ENCODE measurements at regions not wholly inside any gene's neighbourhood (a gene's known extent, or its start where the extent isn't known, plus 50 kb on each side); places are given as distances from the start of the nearest gene placed in this dataset.

DNA sequence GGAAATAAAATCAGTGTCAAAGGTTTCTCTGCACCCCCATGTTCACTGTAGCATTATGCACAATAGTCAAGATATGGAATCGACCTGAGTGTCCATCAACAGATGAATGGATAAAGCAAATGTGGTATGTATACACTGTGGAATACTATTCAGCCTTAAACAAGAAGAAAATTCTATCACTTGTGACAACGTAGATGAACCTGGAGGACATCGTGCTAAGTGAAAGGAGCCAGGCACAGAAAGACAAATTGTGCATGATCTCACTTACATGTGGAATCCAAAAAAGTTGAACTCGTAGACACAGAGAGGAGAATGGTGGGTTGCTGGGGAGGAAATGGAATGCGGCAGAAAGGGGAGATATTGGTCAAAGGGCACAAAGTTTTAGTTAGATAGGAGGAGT, 136.3 kb upstream of the ESR1 start:
- H3K36me3 ChIP-seq (ENCODE audit: control insufficient read depth in 5 of 5, insufficient read depth in 5 of 5, low read length in 5 of 5): no peaks in the 10 kb centered on the region

GRCh38 chr6:151674578-151674977, 132.9 kb upstream of the ESR1 start:
- Histone ChIP-seq H3K36me3 (ENCODE audit: control insufficient read depth in 5 of 5, insufficient read depth in 5 of 5, low read length in 5 of 5) (no peaks in the 10 kb centered on the region), H3K9me3 (ENCODE audit: control insufficient read depth in 5 of 5, low read length in 5 of 5) (no peaks in the 10 kb centered on the region), H3K27me3 (ENCODE audit: control insufficient read depth in 5 of 5, insufficient read depth in 4 of 5, low read length in 5 of 5) (no peaks in the 10 kb centered on the region), H3K27ac (ENCODE audit: low read depth, low read length) (no peak overlapping the region), H3K4me3 (ENCODE audit: low read depth in 1 of 5, low read length in 5 of 5) (no peak overlapping the region), H3K4me1 (ENCODE audit: control insufficient read depth in 5 of 5, insufficient read depth in 5 of 5, low read length in 5 of 5) (peaks cover 0 to 14% (median under 1%) of the 10 kb centered on the region in 5 donors), H3K9ac (ENCODE audit: low read length in 5 of 5) (no peak overlapping the region)

More for the DNA sequence above, 136.3 kb upstream of the ESR1 start:
- no peak overlapping the region for H3K27ac ChIP-seq (ENCODE audit: low read depth, low read length)
- H3K4me3 ChIP-seq (ENCODE audit: low read depth in 1 of 5, low read length in 5 of 5): no peak overlapping the region
- H3K4me1 ChIP-seq (ENCODE audit: control insufficient read depth in 5 of 5, insufficient read depth in 5 of 5, low read length in 5 of 5): peaks cover 0 to 12% (median 11%) of the 10 kb centered on the region in 5 donors
- no peaks in the 10 kb centered on the region for H3K9me3 ChIP-seq (ENCODE audit: control insufficient read depth in 5 of 5, low read length in 5 of 5)
- no peak overlapping the region for H3K9ac ChIP-seq (ENCODE audit: low read length in 5 of 5)
- H3K27me3 ChIP-seq (ENCODE audit: control insufficient read depth in 5 of 5, insufficient read depth in 4 of 5, low read length in 5 of 5): no peaks in the 10 kb centered on the region

DNA sequence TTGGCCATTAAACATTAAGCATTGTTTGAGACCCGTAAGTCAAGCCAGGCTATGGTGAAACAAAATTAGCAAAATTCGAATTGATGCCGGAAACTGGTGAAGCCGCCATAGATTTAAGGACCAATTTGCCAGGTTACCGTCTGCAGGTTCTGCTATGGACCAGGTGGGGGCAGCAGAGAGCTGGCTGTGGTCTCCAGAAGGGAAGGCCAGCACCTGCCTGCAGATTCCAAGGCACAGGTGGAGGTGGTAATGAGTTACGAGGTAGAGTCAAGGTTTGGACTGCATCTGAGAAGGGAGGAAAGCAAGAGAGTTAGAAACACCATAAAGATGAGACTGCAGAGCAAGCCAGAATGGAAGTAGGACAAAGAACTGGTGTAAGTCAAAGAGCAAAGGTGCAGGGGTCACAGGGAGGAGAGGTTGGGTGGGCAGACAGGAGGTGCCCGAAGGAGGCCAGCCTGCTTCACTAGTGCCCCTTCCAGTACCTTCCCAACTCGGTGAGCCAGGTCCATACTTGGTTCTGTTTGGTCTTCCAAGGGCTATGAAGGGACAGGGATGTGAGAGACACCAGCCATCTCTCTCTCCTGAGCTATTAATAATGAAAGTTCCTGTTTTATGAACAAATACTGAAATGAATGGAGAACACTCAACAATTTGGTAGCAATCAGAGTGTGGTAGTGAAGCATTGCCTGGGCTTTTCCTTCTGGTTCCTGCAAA, 131.6 kb upstream of the ESR1 start:
- no peaks in the 10 kb centered on the region for H3K9me3 ChIP-seq (ENCODE audit: control insufficient read depth in 5 of 5, low read length in 5 of 5)
- H3K9ac ChIP-seq (ENCODE audit: low read length in 5 of 5): no peak overlapping the region
- H3K27me3 ChIP-seq (ENCODE audit: control insufficient read depth in 5 of 5, insufficient read depth in 4 of 5, low read length in 5 of 5): no peaks in the 10 kb centered on the region
- H3K4me3 ChIP-seq (ENCODE audit: low read depth in 1 of 5, low read length in 5 of 5): no peak overlapping the region
- H3K27ac ChIP-seq (ENCODE audit: low read depth, low read length): no peak overlapping the region
- peaks cover 2 to 16% (median 3%) of the 10 kb centered on the region in 5 donors for H3K4me1 ChIP-seq (ENCODE audit: control insufficient read depth in 5 of 5, insufficient read depth in 5 of 5, low read length in 5 of 5)
- H3K36me3 ChIP-seq (ENCODE audit: control insufficient read depth in 5 of 5, insufficient read depth in 5 of 5, low read length in 5 of 5): no peaks in the 10 kb centered on the region

DNA sequence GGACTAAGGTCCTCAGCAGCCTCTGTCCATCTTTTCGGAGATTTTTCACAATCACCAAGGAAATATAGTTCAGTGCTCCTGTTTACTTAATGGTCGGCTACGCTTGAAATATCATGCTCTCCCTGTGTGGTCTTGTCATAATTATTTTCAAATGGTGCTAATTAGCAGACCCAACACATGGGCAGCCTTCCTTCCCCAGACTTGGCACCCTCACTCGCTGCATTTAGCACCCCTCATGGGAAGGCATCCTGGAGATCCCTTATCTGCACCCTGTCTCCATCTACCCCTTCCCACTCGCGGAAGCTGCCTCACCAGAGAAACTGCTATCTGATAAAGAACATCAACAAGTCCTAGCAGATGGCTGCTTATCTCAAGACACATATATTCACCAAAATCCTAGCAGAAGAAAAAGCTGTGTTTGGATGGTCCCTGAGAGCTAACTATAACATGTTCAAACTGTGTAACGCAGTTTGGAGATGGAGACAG, 131.0 kb upstream of the ESR1 start:
- H3K9ac ChIP-seq (ENCODE audit: low read length in 5 of 5): no peak overlapping the region
- no peaks in the 10 kb centered on the region for H3K36me3 ChIP-seq (ENCODE audit: control insufficient read depth in 5 of 5, insufficient read depth in 5 of 5, low read length in 5 of 5)
- H3K27ac ChIP-seq (ENCODE audit: low read depth, low read length): no peak overlapping the region
- no peaks in the 10 kb centered on the region for H3K9me3 ChIP-seq (ENCODE audit: control insufficient read depth in 5 of 5, low read length in 5 of 5)
- no peaks in the 10 kb centered on the region for H3K27me3 ChIP-seq (ENCODE audit: control insufficient read depth in 5 of 5, insufficient read depth in 4 of 5, low read length in 5 of 5)
- H3K4me3 ChIP-seq (ENCODE audit: low read depth in 1 of 5, low read length in 5 of 5): no peak overlapping the region
- H3K4me1 ChIP-seq (ENCODE audit: control insufficient read depth in 5 of 5, insufficient read depth in 5 of 5, low read length in 5 of 5): peaks cover 3 to 22% (median 9%) of the 10 kb centered on the region in 5 donors

DNA sequence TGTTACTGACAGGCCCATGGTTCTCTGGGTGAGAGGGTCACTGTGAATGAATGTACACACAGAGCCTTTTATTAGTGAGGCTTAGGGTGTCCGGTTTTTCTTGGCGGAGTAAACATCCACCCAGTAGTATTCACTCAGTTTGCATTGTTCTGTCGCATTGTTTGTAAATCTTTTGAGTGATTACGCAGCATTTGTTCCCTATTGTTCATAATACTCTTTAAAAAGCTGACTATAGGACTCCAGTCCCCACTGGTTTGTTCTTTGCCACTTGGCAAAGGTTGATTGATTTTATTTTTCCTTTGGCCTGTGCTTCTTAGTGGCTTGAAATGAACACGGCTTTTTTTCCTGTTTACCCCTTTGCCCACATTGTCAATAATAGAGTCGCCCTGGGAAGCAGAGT, 130.1 kb upstream of the ESR1 start:
- Histone ChIP-seq H3K9ac (ENCODE audit: low read length in 5 of 5) (peak overlapping the region in 1 of 5 donors; percentile 29), H3K9me3 (ENCODE audit: control insufficient read depth in 5 of 5, low read length in 5 of 5) (no peaks in the 10 kb centered on the region), H3K27ac (ENCODE audit: low read depth, low read length) (peak overlapping the region; percentile 65), H3K4me3 (ENCODE audit: low read depth in 1 of 5, low read length in 5 of 5) (no peak overlapping the region), H3K27me3 (ENCODE audit: control insufficient read depth in 5 of 5, insufficient read depth in 4 of 5, low read length in 5 of 5) (no peaks in the 10 kb centered on the region), H3K4me1 (ENCODE audit: control insufficient read depth in 5 of 5, insufficient read depth in 5 of 5, low read length in 5 of 5) (peaks cover 3 to 30% (median 16%) of the 10 kb centered on the region in 5 donors), H3K36me3 (ENCODE audit: control insufficient read depth in 5 of 5, insufficient read depth in 5 of 5, low read length in 5 of 5) (no peaks in the 10 kb centered on the region)

- Histone ChIP-seq H3K27ac (ENCODE audit: low read depth, low read length) (peak overlapping the region; percentile 43), H3K4me1 (ENCODE audit: control insufficient read depth in 5 of 5, insufficient read depth in 5 of 5, low read length in 5 of 5) (peaks cover 3 to 30% (median 16%) of the 10 kb centered on the region in 5 donors), H3K27me3 (ENCODE audit: control insufficient read depth in 5 of 5, insufficient read depth in 4 of 5, low read length in 5 of 5) (no peaks in the 10 kb centered on the region), H3K9me3 (ENCODE audit: control insufficient read depth in 5 of 5, low read length in 5 of 5) (no peaks in the 10 kb centered on the region), H3K9ac (ENCODE audit: low read length in 5 of 5) (no peak overlapping the region), H3K36me3 (ENCODE audit: control insufficient read depth in 5 of 5, insufficient read depth in 5 of 5, low read length in 5 of 5) (no peaks in the 10 kb centered on the region), H3K4me3 (ENCODE audit: low read depth in 1 of 5, low read length in 5 of 5) (no peak overlapping the region)
These were observed 128.4 kb upstream of the ESR1 start for GRCh38 chr6:151679081-151679480.

GRCh38 chr6:151679941-151680340, 127.5 kb upstream of the ESR1 start:
- H3K4me3 ChIP-seq (ENCODE audit: low read depth in 1 of 5, low read length in 5 of 5): no peak overlapping the region
- H3K4me1 ChIP-seq (ENCODE audit: control insufficient read depth in 5 of 5, insufficient read depth in 5 of 5, low read length in 5 of 5): peaks cover 3 to 30% (median 16%) of the 10 kb centered on the region in 5 donors
- no peaks in the 10 kb centered on the region for H3K9me3 ChIP-seq (ENCODE audit: control insufficient read depth in 5 of 5, low read length in 5 of 5)
- peak overlapping the region; percentile 43 for H3K27ac ChIP-seq (ENCODE audit: low read depth, low read length)
- no peak overlapping the region for H3K9ac ChIP-seq (ENCODE audit: low read length in 5 of 5)
- no peaks in the 10 kb centered on the region for H3K27me3 ChIP-seq (ENCODE audit: control insufficient read depth in 5 of 5, insufficient read depth in 4 of 5, low read length in 5 of 5)
- no peaks in the 10 kb centered on the region for H3K36me3 ChIP-seq (ENCODE audit: control insufficient read depth in 5 of 5, insufficient read depth in 5 of 5, low read length in 5 of 5)

DNA sequence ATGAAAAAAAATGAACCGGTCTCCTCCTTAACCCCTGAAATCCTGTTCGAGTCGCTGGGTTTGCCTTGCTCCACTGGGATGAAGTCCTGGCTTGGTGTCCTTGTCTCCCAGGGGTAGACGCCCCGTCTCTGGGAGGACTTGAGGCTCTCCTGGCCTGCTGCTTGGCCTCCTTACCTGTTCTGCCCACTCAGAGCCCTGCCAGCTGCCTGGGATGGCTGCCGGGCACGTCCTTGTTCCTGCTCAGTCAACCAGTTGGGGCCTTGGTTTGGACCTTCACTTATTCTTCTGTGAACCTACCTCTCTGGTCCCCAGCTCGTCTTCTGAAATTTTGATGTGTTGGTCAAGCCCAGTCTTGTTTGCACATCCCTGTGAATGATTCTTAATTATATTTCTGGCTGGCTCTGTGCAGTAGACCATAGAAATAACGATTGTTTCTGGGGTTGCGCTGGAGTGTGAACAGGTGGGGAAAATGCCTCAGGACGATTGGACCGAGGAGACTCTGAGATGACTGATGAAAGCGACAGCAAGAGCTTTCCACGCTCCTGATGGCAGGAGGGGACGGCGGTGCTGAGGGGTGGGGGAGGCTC, 126.5 kb upstream of the ESR1 start:
- Histone ChIP-seq H3K4me3 (ENCODE audit: low read depth in 1 of 5, low read length in 5 of 5) (peak overlapping the region in 4 of 5 donors; percentile 43 to 63 (median 46)), H3K27me3 (ENCODE audit: control insufficient read depth in 5 of 5, insufficient read depth in 4 of 5, low read length in 5 of 5) (no peaks in the 10 kb centered on the region), H3K4me1 (ENCODE audit: control insufficient read depth in 5 of 5, insufficient read depth in 5 of 5, low read length in 5 of 5) (peaks cover 3 to 30% (median 16%) of the 10 kb centered on the region in 5 donors), H3K9me3 (ENCODE audit: control insufficient read depth in 5 of 5, low read length in 5 of 5) (no peaks in the 10 kb centered on the region), H3K9ac (ENCODE audit: low read length in 5 of 5) (peak overlapping the region in 3 of 5 donors; percentile 56 to 83 (median 79)), H3K36me3 (ENCODE audit: control insufficient read depth in 5 of 5, insufficient read depth in 5 of 5, low read length in 5 of 5) (no peaks in the 10 kb centered on the region), H3K27ac (ENCODE audit: low read depth, low read length) (peak overlapping the region; percentile 89)

- no peaks in the 10 kb centered on the region for H3K36me3 ChIP-seq (ENCODE audit: control insufficient read depth in 5 of 5, insufficient read depth in 5 of 5, low read length in 5 of 5)
- H3K9me3 ChIP-seq (ENCODE audit: control insufficient read depth in 5 of 5, low read length in 5 of 5): no peaks in the 10 kb centered on the region
- no peaks in the 10 kb centered on the region for H3K27me3 ChIP-seq (ENCODE audit: control insufficient read depth in 5 of 5, insufficient read depth in 4 of 5, low read length in 5 of 5)
- H3K4me3 ChIP-seq (ENCODE audit: low read depth in 1 of 5, low read length in 5 of 5): peak overlapping the region; percentile 43 to 63 (median 49)
- H3K4me1 ChIP-seq (ENCODE audit: control insufficient read depth in 5 of 5, insufficient read depth in 5 of 5, low read length in 5 of 5): peaks cover 3 to 30% (median 16%) of the 10 kb centered on the region in 5 donors
- H3K27ac ChIP-seq (ENCODE audit: low read depth, low read length): peak overlapping the region; percentile 89
- H3K9ac ChIP-seq (ENCODE audit: low read length in 5 of 5): peak overlapping the region; percentile 50 to 83 (median 57)
These were observed 125.9 kb upstream of the ESR1 start for GRCh38 chr6:151681433-151682059.

- Histone ChIP-seq H3K4me3 (ENCODE audit: low read depth in 1 of 5, low read length in 5 of 5) (peak overlapping the region in 2 of 5 donors; percentile 43 to 63), H3K36me3 (ENCODE audit: control insufficient read depth in 5 of 5, insufficient read depth in 5 of 5, low read length in 5 of 5) (no peaks in the 10 kb centered on the region), H3K27ac (ENCODE audit: low read depth, low read length) (peak overlapping the region; percentile 89), H3K9me3 (ENCODE audit: control insufficient read depth in 5 of 5, low read length in 5 of 5) (no peaks in the 10 kb centered on the region), H3K27me3 (ENCODE audit: control insufficient read depth in 5 of 5, insufficient read depth in 4 of 5, low read length in 5 of 5) (no peaks in the 10 kb centered on the region), H3K4me1 (ENCODE audit: control insufficient read depth in 5 of 5, insufficient read depth in 5 of 5, low read length in 5 of 5) (peaks cover 3 to 30% (median 16%) of the 10 kb centered on the region in 5 donors), H3K9ac (ENCODE audit: low read length in 5 of 5) (peak overlapping the region in 2 of 5 donors; percentile 56 to 83)
These were observed 125.2 kb upstream of the ESR1 start for GRCh38 chr6:151682251-151682650.

Measured in subcutaneous abdominal adipose tissue (tissue), 5 donors.